HCT116 (cell line): ENCODE measurements at regions not wholly inside any gene's neighbourhood (a gene's known extent, or its start where the extent isn't known, plus 50 kb on each side); places are given as distances from the start of the nearest gene placed in this dataset.

ENCODE experiments used
- ATAC-seq: fragments of 200-7000 bp; cut with Tn5 transposase; 2 replicates; pipeline ENCODE4 v1.9.1; 2020; ENCODE audit warnings: mild to moderate bottlenecking, moderate library complexity
- BruUV-seq: library from RNA; stranded (reverse); fragments of 400-500 nt; replicated peaks from 2 replicates; lab custom pipeline; 2021; lab: Mats Ljungman, UMichigan
- CTCF ChIA-PET: fragments of 300-600 bp; sonication (Branson Sonifier 250); formaldehyde crosslinking; loops from one replicate; lab custom pipeline; 2021; ENCODE audit warnings: antibody characterized with exemption; lab: Charles Lee
- POLR2A ChIA-PET: fragments of 300-600, 350-600 bp; sonication (Branson Sonifier 250); formaldehyde crosslinking; loops from one replicate; lab custom pipeline; 2021; ENCODE audit warnings: antibody characterized with exemption; lab: Charles Lee
- RAD21 ChIA-PET, 2 experiments: fragments of 300-600 bp; sonication (Branson Sonifier 250); formaldehyde crosslinking; loops; one replicate each; lab custom pipeline; 2023; ENCODE audit warnings: low total read pairs in 2 of 2; ENCODE audit not compliant: uncharacterized antibody in 2 of 2, unreplicated experiment in 2 of 2, low non-redundant PET in 1 of 2; lab: Charles Lee
- DNase-seq: peaks from one replicate; pipeline ENCODE4 v3.0.0-alpha.2; 2010; ENCODE audit warnings: low read depth, low spot score
- H2AFZ ChIP-seq: fragments of 200-600 bp; shearing (Covaris generic), sonication (generic); 2 replicates; pipeline ENCODE4 v1.6.1; 2017; ENCODE audit warnings: low read depth, mixed run types, mixed read lengths, antibody characterized with exemption, low read length; ENCODE audit not compliant: poor library complexity, severe bottlenecking
- H3K27ac ChIP-seq: 2 replicates; pipeline ENCODE4 v1.5.1; 2012; ENCODE audit warnings: low read depth, low read length
- H3K27me3 ChIP-seq: fragments of 200-600 bp; sonication (generic); 2 replicates; pipeline ENCODE4 v1.6.1; 2016; ENCODE audit warnings: mixed run types, low read length, mixed read lengths; ENCODE audit not compliant: insufficient read depth
- H3K36me3 ChIP-seq, 2 experiments: fragments of 200-500 bp in 1 of 2; fragments of 200-600 bp in 1 of 2; sonication (Bioruptor generic) in 1 of 2; sonication (generic) in 1 of 2; 2 replicates each; pipeline versions ENCODE4 v1.5.1 to v1.6.1; 2014 to 2016; ENCODE audit warnings: low read length in 2 of 2, inconsistent platforms in 1 of 2, mixed read lengths in 1 of 2, mixed run types in 1 of 2; ENCODE audit not compliant: insufficient read depth in 2 of 2, control insufficient read depth in 1 of 2
- H3K4me1 ChIP-seq, 2 experiments: fragments of 200-600 bp in 1 of 2; sonication (generic) in 1 of 2; 2 replicates each; pipeline versions ENCODE4 v1.5.1 to v1.6.1; 2012 to 2017; ENCODE audit warnings: low read length in 2 of 2, inconsistent platforms in 1 of 2, mild to moderate bottlenecking in 1 of 2, mixed read lengths in 1 of 2, mixed run types in 1 of 2, moderate library complexity in 1 of 2; ENCODE audit not compliant: insufficient read depth in 2 of 2, control insufficient read depth in 1 of 2
- H3K4me2 ChIP-seq: fragments of 200-600 bp; sonication (generic); 2 replicates; pipeline ENCODE4 v1.6.1; 2017; ENCODE audit warnings: mixed run types, low read length, mixed read lengths
- H3K4me3 ChIP-seq, 2 experiments: fragments of 200-600 bp in 1 of 2; sonication (generic) in 1 of 2; replicated peaks in 1 of 2; 2 replicates each; pipeline ENCODE4 v1.5.1; 2011 to 2016; ENCODE audit warnings: low read length in 2 of 2, control low read depth in 1 of 2, low read depth in 1 of 2, mild to moderate bottlenecking in 1 of 2, mixed read lengths in 1 of 2, mixed run types in 1 of 2
- H3K79me2 ChIP-seq: fragments of 200-600 bp; sonication (generic); 2 replicates; pipeline ENCODE4 v1.6.1; 2017; ENCODE audit warnings: mild to moderate bottlenecking, mixed run types, low read length, moderate library complexity, mixed read lengths; ENCODE audit not compliant: insufficient read depth
- H3K9ac ChIP-seq: fragments of 200-600 bp; sonication (generic); 2 replicates; pipeline ENCODE4 v1.6.1; 2016; ENCODE audit warnings: low read length, mixed read lengths
- H3K9me2 ChIP-seq: fragments of 200-600 bp; sonication (generic), shearing (Covaris generic); 2 replicates; pipeline ENCODE4 v1.6.1; 2017; ENCODE audit warnings: mixed run types, mild to moderate bottlenecking, moderate library complexity; ENCODE audit not compliant: insufficient read depth
- H3K9me3 ChIP-seq, 2 experiments: fragments of 200-500 bp in 1 of 2; fragments of 200-600 bp in 1 of 2; sonication (Bioruptor generic) in 1 of 2; sonication (generic) in 1 of 2; 2 replicates each; pipeline ENCODE4 v1.6.1; 2014 to 2017; ENCODE audit warnings: low read length in 2 of 2, mixed read lengths in 2 of 2, inconsistent platforms in 1 of 2, low read depth in 1 of 2, mild to moderate bottlenecking in 1 of 2, mixed run types in 1 of 2, moderate library complexity in 1 of 2; ENCODE audit not compliant: control insufficient read depth in 1 of 2, insufficient read depth in 1 of 2
- H4K20me1 ChIP-seq: fragments of 200-600 bp; sonication (generic), shearing (Covaris generic); 2 replicates; pipeline ENCODE4 v1.6.1; 2017; ENCODE audit warnings: mixed run types, mild to moderate bottlenecking, moderate library complexity; ENCODE audit not compliant: insufficient read depth
- CBX3 ChIP-seq: IDR thresholded peaks from 2 replicates; pipeline ENCODE4 v1.6.1; 2012; ENCODE audit warnings: low read depth
- ELF1 ChIP-seq: IDR thresholded peaks from 2 replicates; pipeline ENCODE4 v1.6.1; 2012; ENCODE audit warnings: low read depth, borderline replicate concordance
- EZH2 ChIP-seq: fragments of 200-600 bp; sonication (generic); IDR thresholded peaks from 2 replicates; pipeline ENCODE4 v1.6.1; 2017; ENCODE audit warnings: antibody characterized with exemption, mixed run types
- FOSL1 ChIP-seq: IDR thresholded peaks from 2 replicates; pipeline ENCODE4 v1.6.1; 2012; ENCODE audit warnings: low read depth
- JUND ChIP-seq: IDR thresholded peaks from 2 replicates; pipeline ENCODE4 v1.6.1; 2012
- POLR2AphosphoS5 ChIP-seq: IDR thresholded peaks from 2 replicates; pipeline ENCODE4 v1.6.1; 2011; ENCODE audit warnings: mild to moderate bottlenecking, low read depth, low read length, moderate library complexity
- RAD21 ChIP-seq: IDR thresholded peaks from 2 replicates; pipeline ENCODE4 v1.6.1; 2012; ENCODE audit warnings: low read depth, mild to moderate bottlenecking
- SIN3A ChIP-seq: IDR thresholded peaks from 2 replicates; pipeline ENCODE4 v1.6.1; 2012; ENCODE audit warnings: low read depth
- SP1 ChIP-seq: IDR thresholded peaks from 2 replicates; pipeline ENCODE4 v1.6.1; 2012; ENCODE audit warnings: low read depth
- TCF7L2 ChIP-seq: IDR thresholded peaks from 2 replicates; pipeline ENCODE4 v1.7.0; 2011; ENCODE audit warnings: borderline replicate concordance, inconsistent platforms; ENCODE audit not compliant: insufficient read depth, insufficient read length; ENCODE audit errors: extremely low read depth
- ZFX ChIP-seq: fragments of 450-650 bp; IDR thresholded peaks from 2 replicates; pipeline ENCODE4 v1.6.1; 2017
- intact Hi-C: fragments of 100-400 bp; cut with micrococcal nuclease; formaldehyde crosslinking; loops from 2 replicates; pipeline ENCODE4 v1.10.0; 2022
- TF ChIP-seq, protein P1 (sequence below): IDR thresholded peaks from 2 replicates; pipeline ENCODE4 v1.6.1; 2012
- TF ChIP-seq, protein P2 (sequence below): IDR thresholded peaks from 2 replicates; pipeline ENCODE4 v1.6.1; 2011; ENCODE audit warnings: mild to moderate bottlenecking, low read length, moderate library complexity; ENCODE audit not compliant: insufficient replicate concordance; ENCODE audit errors: extremely low read depth

DNA sequence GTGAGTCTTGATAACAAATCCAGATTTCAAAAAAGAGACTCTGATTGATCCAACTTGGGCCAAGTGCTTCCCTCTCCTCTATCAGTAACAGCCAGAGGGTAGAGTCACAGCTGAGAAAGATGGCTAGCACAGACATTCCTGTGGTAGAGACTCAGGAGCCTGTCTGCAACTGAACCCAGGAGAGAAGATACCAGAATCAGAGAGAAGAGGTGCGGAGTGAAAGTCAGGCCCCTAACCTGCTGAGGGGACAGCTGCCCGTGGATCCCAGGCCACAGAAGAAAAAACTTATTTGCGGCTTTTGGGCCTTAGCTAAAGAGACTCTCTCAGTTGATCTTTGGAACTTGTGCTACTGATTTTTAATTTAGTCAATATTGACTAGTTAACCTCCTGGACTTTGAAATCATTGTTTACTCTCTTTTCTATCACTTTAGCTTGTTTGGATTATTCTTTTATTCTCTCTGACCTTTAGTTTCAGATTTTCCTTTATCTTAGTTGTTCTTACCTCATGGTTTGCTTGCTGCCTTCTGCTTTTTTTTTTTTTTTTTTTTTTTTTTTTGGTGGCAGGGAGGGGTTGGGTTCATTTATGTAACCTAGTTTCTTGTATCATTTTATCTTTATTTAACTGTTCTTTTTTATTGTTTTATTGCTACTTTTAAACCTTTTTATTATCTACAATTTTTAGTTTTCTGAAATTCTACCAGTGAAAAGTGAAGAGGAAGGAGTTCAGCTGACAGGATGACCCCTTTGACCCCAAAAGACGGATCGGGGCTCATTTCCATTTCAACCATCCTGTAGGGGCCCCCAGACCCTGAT lies 154.9 kb upstream of the KRR1 start:
- Histone ChIP-seq H3K9me3 (no peaks in the 10 kb centered on the region), H3K27ac (peak overlapping the region; percentile 99), H3K4me3 (no peak overlapping the region), H3K36me3 (0 out of 4 replicates have a peak, but pooled peaks cover 0 to 3% of the 10 kb centered on the region in 2 experiments), H4K20me1 (no peaks in the 10 kb centered on the region), H3K79me2 (no peaks in the 10 kb centered on the region)
- ATAC-seq = peak; percentile 33
- no peak for DNase-seq
- CTCF ChIA-PET = no interaction called here
- intact Hi-C loops = no loop called here
- RAD21 ChIA-PET = interaction anchor here (0.6 to 1.1 kb wide), 4 partner anchors 26 to 164 kb away, joined by 3 to 4 read pairs (median 3); no protein-coding TSS in a partner anchor
- no peak for TF ChIP-seq RAD21
- no peak for TF ChIP-seq EZH2
- TF ChIP-seq, protein P1, sequence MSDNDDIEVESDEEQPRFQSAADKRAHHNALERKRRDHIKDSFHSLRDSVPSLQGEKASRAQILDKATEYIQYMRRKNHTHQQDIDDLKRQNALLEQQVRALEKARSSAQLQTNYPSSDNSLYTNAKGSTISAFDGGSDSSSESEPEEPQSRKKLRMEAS = 0 out of 2 replicates have a peak, but pooled peaks have one; percentile 28
- TF ChIP-seq TCF7L2 = no peak
- no peak for TF ChIP-seq ZFX
- no peak for TF ChIP-seq ELF1
- TF ChIP-seq, protein P2, sequence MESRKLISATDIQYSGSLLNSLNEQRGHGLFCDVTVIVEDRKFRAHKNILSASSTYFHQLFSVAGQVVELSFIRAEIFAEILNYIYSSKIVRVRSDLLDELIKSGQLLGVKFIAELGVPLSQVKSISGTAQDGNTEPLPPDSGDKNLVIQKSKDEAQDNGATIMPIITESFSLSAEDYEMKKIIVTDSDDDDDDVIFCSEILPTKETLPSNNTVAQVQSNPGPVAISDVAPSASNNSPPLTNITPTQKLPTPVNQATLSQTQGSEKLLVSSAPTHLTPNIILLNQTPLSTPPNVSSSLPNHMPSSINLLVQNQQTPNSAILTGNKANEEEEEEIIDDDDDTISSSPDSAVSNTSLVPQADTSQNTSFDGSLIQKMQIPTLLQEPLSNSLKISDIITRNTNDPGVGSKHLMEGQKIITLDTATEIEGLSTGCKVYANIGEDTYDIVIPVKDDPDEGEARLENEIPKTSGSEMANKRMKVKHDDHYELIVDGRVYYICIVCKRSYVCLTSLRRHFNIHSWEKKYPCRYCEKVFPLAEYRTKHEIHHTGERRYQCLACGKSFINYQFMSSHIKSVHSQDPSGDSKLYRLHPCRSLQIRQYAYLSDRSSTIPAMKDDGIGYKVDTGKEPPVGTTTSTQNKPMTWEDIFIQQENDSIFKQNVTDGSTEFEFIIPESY = no peak
- TF ChIP-seq SIN3A = no peak
- no peak for TF ChIP-seq POLR2AphosphoS5
- TF ChIP-seq SP1 = no peak
- no peak for TF ChIP-seq CBX3
- no peak for TF ChIP-seq FOSL1
- TF ChIP-seq JUND = 0 out of 2 replicates have a peak, but pooled peaks have one; percentile 11
- TF ChIP-seq, all 23 proteins: peak for 2
- H3K4me1 ChIP-seq = peaks cover 73 to 81% of the 10 kb centered on the region in 2 experiments
- H3K4me2 ChIP-seq = peak overlapping the region; percentile 57
- TSS peak; percentile 22 for BruUV-seq
- POLR2A ChIA-PET = interaction anchor here (0.6 to 2.5 kb wide), 19 partner anchors 8 to 275 kb away, joined by 3 to 10 read pairs (median 4); no protein-coding TSS in a partner anchor
- no peaks in the 10 kb centered on the region for H3K27me3 ChIP-seq
- no peak overlapping the region for H2AFZ ChIP-seq
- no peaks in the 10 kb centered on the region for H3K9me2 ChIP-seq
- H3K9ac ChIP-seq = peak overlapping the region; percentile 47
